HG03108 (cell line): ENCODE measurements at regions not wholly inside any gene's neighbourhood (a gene's known extent, or its start where the extent isn't known, plus 50 kb on each side); places are given as distances from the start of the nearest gene placed in this dataset.

Experiments used
- ATAC-seq: cut with Tn5 transposase; IDR thresholded peaks from one replicate; pipeline ENCODE4 v1.9.1; 2021; ENCODE audit warnings: moderate library complexity; ENCODE audit not compliant: unreplicated experiment

- ATAC-seq, result no peak
Measured at GRCh38 chr4:71930459-71930858, 101.3 kb upstream of the NPFFR2 start.

DNA sequence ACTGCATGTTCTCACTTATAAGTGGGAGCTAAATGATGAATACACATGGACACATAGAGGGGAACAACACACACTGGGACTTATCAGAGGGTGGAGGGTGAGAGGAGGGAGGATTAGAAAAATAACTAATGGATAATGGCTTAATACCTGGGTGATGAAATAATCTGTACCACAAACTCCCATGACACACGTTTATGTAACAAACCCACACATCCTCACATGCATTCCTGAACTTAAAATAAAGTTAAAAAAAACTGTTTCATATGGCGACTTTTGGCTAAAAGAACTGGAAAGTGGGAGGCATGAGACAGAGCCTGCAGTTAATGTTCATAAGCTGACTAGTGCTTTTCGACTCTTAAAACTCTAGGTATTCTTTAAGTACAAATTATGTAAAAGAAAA lies 98.9 kb upstream of the NPFFR2 start:
- no peak for ATAC-seq

- no peak for ATAC-seq
Measured at GRCh38 chr4:71938776-71939175, 93.0 kb upstream of the NPFFR2 start.

- ATAC-seq, result no peak
Measured at GRCh38 chr4:71941001-71941400, 90.8 kb upstream of the NPFFR2 start.

DNA sequence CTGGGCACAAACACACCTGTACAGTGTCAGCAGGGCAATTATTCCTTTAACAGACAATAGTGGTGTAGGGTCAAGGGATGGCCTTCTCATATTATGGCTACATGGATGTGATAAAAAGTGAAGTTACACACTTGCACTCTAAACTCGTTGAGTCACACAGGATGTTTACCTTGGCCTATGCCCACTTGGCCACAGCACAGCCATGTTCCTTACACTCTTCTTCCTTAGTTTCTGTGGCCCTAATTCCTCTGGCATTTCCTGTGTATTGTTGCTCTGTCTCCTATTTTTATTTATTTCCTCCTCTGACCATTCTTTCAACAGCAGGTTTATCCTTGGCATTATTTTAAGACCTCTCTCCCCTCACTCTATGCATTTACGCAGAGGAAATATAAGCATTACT lies 86.8 kb upstream of the NPFFR2 start:
- no peak for ATAC-seq

- no peak for ATAC-seq
Measured at GRCh38 chr4:71945791-71946190, 86.0 kb upstream of the NPFFR2 start.

GRCh38 chr4:71958978-71959377 lies 72.8 kb upstream of the NPFFR2 start:
- ATAC-seq, result no peak

DNA sequence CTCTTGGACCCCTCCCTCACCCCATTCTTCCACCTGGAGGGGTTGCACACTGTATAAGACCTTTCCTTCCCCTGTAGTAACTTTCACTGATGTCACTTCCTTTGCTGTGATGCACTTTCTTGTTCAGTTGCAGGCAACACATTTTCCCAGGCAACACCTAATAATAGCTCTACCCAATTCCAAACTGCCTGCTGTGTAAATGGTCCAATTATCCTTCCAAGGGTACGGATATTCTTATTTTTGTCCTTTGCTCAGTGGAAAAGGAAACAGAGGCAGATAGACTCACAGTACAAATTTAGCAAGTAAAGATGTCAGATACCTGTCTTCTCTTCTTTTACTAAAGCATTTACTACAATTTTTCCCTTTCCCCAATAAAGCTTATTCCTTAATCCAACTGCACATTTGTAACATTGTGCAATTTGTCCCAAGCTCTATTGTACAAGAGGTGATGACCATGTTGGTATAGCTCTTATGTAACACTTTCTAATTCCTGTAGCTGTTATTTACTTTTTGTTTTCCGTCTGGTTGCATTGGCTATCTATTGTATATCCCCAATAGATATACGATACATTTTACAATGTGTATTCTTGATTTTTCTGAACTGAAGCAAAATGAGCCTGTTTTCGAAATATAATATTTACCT lies 69.1 kb upstream of the NPFFR2 start:
- no peak for ATAC-seq

- ATAC-seq, result no peak
Measured at GRCh38 chr4:71974681-71975080, 57.1 kb upstream of the NPFFR2 start.

DNA sequence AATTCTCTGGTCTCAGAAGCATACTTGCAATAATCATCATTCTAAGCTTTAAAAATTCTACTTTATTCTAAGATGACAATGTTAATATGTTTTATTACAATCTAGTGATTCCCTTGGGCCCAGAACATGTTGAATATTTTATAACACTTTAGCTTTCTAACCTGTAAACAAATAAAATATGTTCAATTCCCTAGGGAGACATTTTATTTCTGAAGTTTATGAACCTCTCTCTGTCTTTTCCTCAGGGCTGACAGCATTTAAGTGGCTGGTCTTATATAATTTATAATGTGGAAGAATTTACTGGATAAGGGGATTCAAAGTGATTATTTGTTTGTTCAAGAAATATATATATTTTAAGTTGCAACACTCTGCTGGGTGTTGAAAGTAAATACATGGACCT lies 55.3 kb upstream of the NPFFR2 start:
- ATAC-seq, result no peak

- ATAC-seq, result no peak
Measured at GRCh38 chr4:71978210-71978835, 53.5 kb upstream of the NPFFR2 start.

- no peak for ATAC-seq
Measured at GRCh38 chr4:71980976-71981375, 50.8 kb upstream of the NPFFR2 start.
